Heart left ventricle (tissue), 16 donors: ENCODE measurements at regions not wholly inside any gene's neighbourhood (a gene's known extent, or its start where the extent isn't known, plus 50 kb on each side); places are given as distances from the start of the nearest gene placed in this dataset.
A peak's percentile ranks its signal among the peaks of the same experiment; 100 is the strongest.

Experiments
- ATAC-seq, 4 donors: fragments of 200-7000 bp; cut with Tn5 transposase; one replicate each; pipeline ENCODE4 v1.9.1; 2020 to 2022; ENCODE audit warnings: moderate library complexity in 4 of 4, mild to moderate bottlenecking in 3 of 4, moderate number of reproducible peaks in 1 of 4
- DNase-seq, 5 donors: peaks; one replicate each; pipeline ENCODE4 v3.0.0-alpha.2; 2020
- H3K27ac ChIP-seq, 12 donors: fragments of 200-600 bp; sonication (generic) in 4 of 12; one replicate each; pipeline versions ENCODE4 v1.5.0 to v1.8.0; 2016 to 2022; ENCODE audit warnings: mild to moderate bottlenecking in 2 of 12
- H3K27me3 ChIP-seq, 9 donors: fragments of 200-600 bp; sonication (generic) in 2 of 9; one replicate each; pipeline versions ENCODE4 v1.5.1 to v1.8.0; 2016 to 2022; ENCODE audit warnings: mild to moderate bottlenecking in 3 of 9
- H3K36me3 ChIP-seq, 9 donors: fragments of 200-600 bp; sonication (generic) in 2 of 9; one replicate each; pipeline versions ENCODE4 v1.5.0 to v1.8.0; 2018 to 2022; ENCODE audit warnings: mild to moderate bottlenecking in 2 of 9
- H3K4me1 ChIP-seq, 12 donors: fragments of 200-600 bp; sonication (generic) in 4 of 12; one replicate each; pipeline versions ENCODE4 v1.5.0 to v1.8.0; 2016 to 2022; ENCODE audit warnings: mild to moderate bottlenecking in 3 of 12
- H3K4me3 ChIP-seq, 12 donors: fragments of 200-600 bp; sonication (generic) in 4 of 12; one replicate each; pipeline versions ENCODE4 v1.5.0 to v1.8.0; 2017 to 2022; ENCODE audit warnings: mild to moderate bottlenecking in 9 of 12, moderate library complexity in 4 of 12
- H3K9me3 ChIP-seq, 12 donors: fragments of 200-600 bp; sonication (generic) in 4 of 12; one replicate each; pipeline versions ENCODE4 v1.5.0 to v1.8.0; 2016 to 2022; ENCODE audit warnings: mild to moderate bottlenecking in 1 of 12
- POLR2A ChIP-seq, 2 donors: fragments of 450-650 bp; IDR thresholded peaks; one replicate each; pipeline ENCODE4 v1.6.1; 2017; ENCODE audit warnings: antibody characterized with exemption in 2 of 2, mild to moderate bottlenecking in 2 of 2, moderate library complexity in 2 of 2
- WGBS, 4 donors: extraction: QIAGEN DNeasy Blood & Tissue Kit in 2 of 4; methylation state at CpG; one replicate each; pipeline versions ENCODE4 v1.1.5 to v1.1.7; 2013 to 2018; 5-methylcytosine and 5-hydroxymethylcytosine counted together
- intact Hi-C, 10 donors: fragments of 100-400 bp; cut with DNase I; formaldehyde crosslinking; loops; one replicate each; pipeline versions ENCODE4 v1.11.1 to v1.14.2; 2022
- TF ChIP-seq, protein P1 (sequence below), 12 donors: fragments of 200-600 bp; sonication (generic) in 4 of 12; IDR thresholded peaks; one replicate each; pipeline versions ENCODE4 v1.5.0 to v1.8.0; 2018 to 2022; ENCODE audit warnings: antibody characterized with exemption in 12 of 12, mild to moderate bottlenecking in 5 of 12
- donor health status: ischemic (EF 13 %, LVEDD 7.1; RV severe dilation, severe dysfunction).
- donor health status: healthy with polysubstance abuse.
- donor health status: DM: no; HTN: yes; CAD: no.
- donor health status: DM: no; HTN: no; CAD: no.
- donor health status: ischemic (EF 25% LVEDD 6.9; RV normal size, moderate dysfunction).
- donor health status: ischemic (EF 25% LVEDD 5.7; RV mildly dilated, moderate dysfunction).
- donor health status: healthy.
- donor health status: DM: yes; HTN: yes; CAD: no.
- donor health status: ischemic (EF 35%, LVEDD 5.7; RV mildly dilated, moderate dysfunction).
- donor health status: nonischemic (EF 11% LVEDD 7.7; RV severe dilation, severe dysfunction).
- donor health status: DM: yes; HTN: yes; CAD: no.
- donor health status: PGD.
- donor health status: ischemic (EF 29% LVEDD 5.4; RV normal size, mild dysfunction).
- donor health status: nonischemic (EF 23%, LVEDD 6.1; RV moderate dilation, normal function).

DNA sequence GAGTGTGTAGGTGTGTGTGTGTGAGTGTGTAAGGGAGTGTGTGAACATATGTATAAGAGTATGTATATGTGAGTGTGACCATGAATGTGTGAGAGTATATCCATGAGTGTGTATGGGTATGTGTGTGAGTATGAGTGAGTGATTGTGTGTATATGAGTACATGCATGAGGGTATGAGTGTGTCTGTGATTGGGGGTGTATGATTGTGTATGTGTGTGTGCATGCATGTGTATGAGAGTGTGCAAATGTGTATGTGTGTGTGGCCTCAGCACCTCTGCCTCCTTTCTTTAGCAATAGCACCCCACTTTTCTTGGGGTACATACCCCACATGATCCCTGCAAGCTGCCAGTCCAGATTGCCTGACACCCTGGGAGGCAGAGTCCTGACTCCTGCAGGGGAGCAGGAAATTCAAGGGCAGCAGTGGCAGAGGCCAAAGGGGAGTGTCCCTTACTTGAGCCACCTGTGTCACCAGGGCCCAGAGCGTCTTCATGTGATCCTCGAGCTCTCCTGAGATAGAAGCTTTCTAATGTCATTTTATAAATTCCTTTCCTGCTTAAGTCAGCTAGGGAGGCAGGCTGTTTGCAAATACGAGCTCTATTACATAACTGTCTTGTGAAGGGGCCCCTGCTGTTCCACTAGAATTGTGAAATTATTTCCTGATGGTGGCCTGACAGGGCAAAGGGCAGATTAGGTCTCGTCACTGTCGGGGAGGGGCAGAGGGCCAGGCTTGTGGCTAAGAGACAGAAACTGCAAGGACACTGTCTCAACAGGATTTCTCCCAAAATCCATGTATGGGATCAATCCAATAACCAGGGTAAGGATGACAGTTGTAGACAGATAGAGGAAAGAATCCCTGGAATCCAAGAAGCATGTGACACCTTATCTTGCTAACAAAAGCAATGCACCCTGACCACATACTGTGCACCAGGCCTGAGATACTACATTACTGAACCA is 389.1 kb downstream of the GADD45G start:
- Histone ChIP-seq H3K36me3 (no peaks in the 10 kb centered on the region), H3K4me1 (peaks cover 0 to 41% (median 26%) of the 10 kb centered on the region in 12 donors), H3K4me3 (no peak overlapping the region), H3K27ac (peak overlapping the region in 8 of 12 donors; percentile 3 to 85 (median 51)), H3K9me3 (no peaks in the 10 kb centered on the region), H3K27me3 (no peaks in the 10 kb centered on the region)
- intact Hi-C loops = loop anchor here in 3 of 10 donors (5.0 to 10.0 kb wide), 2 partner anchors 387 to 389 kb away; partner anchors contain the start of gene GADD45G (in 3 of the 3)
- WGBS, 4 donors = 12 to 29% (median 20%) methylated on average over 5 of the region's 5 CpGs
- ATAC-seq = peak in 3 of 4 donors; percentile 48 to 59 (median 55)
- DNase-seq = peak in 4 of 5 donors; percentile 52 to 63 (median 61)
- TF ChIP-seq, protein P1, sequence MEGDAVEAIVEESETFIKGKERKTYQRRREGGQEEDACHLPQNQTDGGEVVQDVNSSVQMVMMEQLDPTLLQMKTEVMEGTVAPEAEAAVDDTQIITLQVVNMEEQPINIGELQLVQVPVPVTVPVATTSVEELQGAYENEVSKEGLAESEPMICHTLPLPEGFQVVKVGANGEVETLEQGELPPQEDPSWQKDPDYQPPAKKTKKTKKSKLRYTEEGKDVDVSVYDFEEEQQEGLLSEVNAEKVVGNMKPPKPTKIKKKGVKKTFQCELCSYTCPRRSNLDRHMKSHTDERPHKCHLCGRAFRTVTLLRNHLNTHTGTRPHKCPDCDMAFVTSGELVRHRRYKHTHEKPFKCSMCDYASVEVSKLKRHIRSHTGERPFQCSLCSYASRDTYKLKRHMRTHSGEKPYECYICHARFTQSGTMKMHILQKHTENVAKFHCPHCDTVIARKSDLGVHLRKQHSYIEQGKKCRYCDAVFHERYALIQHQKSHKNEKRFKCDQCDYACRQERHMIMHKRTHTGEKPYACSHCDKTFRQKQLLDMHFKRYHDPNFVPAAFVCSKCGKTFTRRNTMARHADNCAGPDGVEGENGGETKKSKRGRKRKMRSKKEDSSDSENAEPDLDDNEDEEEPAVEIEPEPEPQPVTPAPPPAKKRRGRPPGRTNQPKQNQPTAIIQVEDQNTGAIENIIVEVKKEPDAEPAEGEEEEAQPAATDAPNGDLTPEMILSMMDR (IDR thresholded peaks at IDR 0.05) = no peak
- TF ChIP-seq POLR2A (IDR thresholded peaks at IDR 0.05) = no peak

DNA sequence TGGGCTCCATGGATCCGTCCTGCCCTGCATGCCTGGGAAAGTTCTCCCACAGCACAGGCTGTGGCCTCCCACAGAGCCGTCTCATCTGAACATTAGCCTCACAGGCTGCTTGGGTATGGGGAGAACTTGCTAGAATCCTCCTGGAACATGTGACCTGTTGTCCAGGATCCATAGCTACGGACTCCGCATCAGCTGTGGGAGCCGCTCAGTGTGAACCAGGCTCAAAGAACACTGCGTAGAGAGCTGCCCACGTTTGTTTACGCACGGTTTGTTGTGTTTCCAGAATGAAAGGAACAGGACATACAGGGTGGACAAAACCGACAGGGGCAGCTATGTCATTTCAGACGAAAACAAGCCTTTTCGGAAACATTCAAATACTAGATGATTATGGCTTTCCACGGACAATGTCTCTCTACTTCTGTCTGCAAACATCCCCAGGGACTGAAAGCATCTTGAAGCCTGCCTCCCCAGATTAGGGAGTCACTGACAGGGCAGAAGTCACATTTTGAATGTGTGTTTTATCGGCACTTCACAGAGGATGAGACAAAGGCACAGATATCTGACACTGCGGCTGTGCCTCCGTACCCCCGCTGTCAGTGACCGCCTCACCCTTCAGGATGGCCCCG is 390.3 kb downstream of the GADD45G start:
- Histone ChIP-seq H3K4me1 (peaks cover under 1 to 50% (median 34%) of the 10 kb centered on the region in 12 donors), H3K4me3 (no peak overlapping the region), H3K9me3 (no peaks in the 10 kb centered on the region), H3K27ac (peak overlapping the region in 3 of 12 donors; percentile 25 to 69 (median 31)), H3K27me3 (no peaks in the 10 kb centered on the region), H3K36me3 (no peaks in the 10 kb centered on the region)
- DNase-seq = no peak
- no peak for TF ChIP-seq POLR2A (IDR thresholded peaks at IDR 0.05)
- TF ChIP-seq, protein P1 (IDR thresholded peaks at IDR 0.05) = no peak
- no peak for ATAC-seq
- intact Hi-C loops = loop anchor here in 4 of 10 donors (5.0 to 10.0 kb wide), 3 partner anchors 388 to 393 kb away; partner anchors contain the start of gene GADD45G (in 3 of the 4)
- WGBS, 4 donors = 73 to 80% (median 76%) methylated on average over 19 of the region's 19 CpGs

DNA sequence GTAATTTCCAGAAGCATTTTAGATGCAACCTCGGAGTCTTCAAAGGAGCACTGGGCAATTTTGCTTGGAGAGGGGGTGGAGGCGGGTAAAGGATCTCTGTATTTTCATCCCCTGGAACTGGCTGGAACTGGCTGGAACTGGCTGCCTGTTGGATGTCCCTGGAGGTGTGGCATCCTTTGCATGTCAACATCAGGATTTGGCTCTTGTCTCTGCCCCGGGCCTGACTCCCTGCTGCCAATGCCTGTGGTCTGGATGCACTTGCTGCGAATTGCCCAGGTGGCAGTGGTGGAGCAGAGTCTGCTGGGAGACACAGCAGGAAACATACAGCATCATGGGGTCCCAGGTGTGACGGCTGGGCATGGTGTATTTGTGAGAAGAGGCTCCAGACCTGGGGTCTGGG is 391.3 kb downstream of the GADD45G start:
- Histone ChIP-seq H3K4me3 (no peak overlapping the region), H3K4me1 (peaks cover 5 to 60% (median 44%) of the 10 kb centered on the region in 12 donors), H3K9me3 (no peaks in the 10 kb centered on the region), H3K27ac (peak overlapping the region in 1 of 12 donors; percentile 34), H3K36me3 (no peaks in the 10 kb centered on the region), H3K27me3 (no peaks in the 10 kb centered on the region)
- DNase-seq (peak in 1 of 5 donors; percentile 52), ATAC-seq (peak in 1 of 4 donors; percentile 18)
- intact Hi-C loops = loop anchor here in 3 of 10 donors (5.0 to 10.0 kb wide), 2 partner anchors 391 to 394 kb away; partner anchors contain the start of gene GADD45G (in 2 of the 3)
- TF ChIP-seq, protein P1 (IDR thresholded peaks at IDR 0.05) = no peak
- no peak for TF ChIP-seq POLR2A (IDR thresholded peaks at IDR 0.05)
- 71 to 81% (median 78%) methylated on average over 4 to 5 of the region's 5 CpGs for WGBS, 4 donors
